ENCODE measurements at regions not wholly inside any gene's neighbourhood (a gene's known extent, or its start where the extent isn't known, plus 50 kb on each side); places are given as distances from the start of the nearest gene placed in this dataset.

GRCh38 chr4:96486563-96486962, 646.7 kb downstream of the PDHA2 start:
- no peak overlapping the region for H3K14ac ChIP-seq (replicated peaks; ENCODE audit: low read depth, low read length)
- no peaks in the 10 kb centered on the region for H3K4me1 ChIP-seq (ENCODE audit: control insufficient read depth, insufficient read depth, low read length)
- H3K56ac ChIP-seq (ENCODE audit: extremely low read depth, insufficient read depth, low read length) = no peak overlapping the region
- H3K18ac ChIP-seq (ENCODE audit: low read depth, low read length) = no peak overlapping the region
- H2AK9ac ChIP-seq (replicated peaks; ENCODE audit: low read depth, low read length, poor library complexity) = no peak overlapping the region
- no peak overlapping the region for H3K4me2 ChIP-seq (ENCODE audit: low read depth, low read length)
- no peak overlapping the region for H2BK5ac ChIP-seq (ENCODE audit: low read depth, low read length, poor library complexity, severe bottlenecking)
- no peak overlapping the region for H3K23ac ChIP-seq (ENCODE audit: low read depth, low read length)
- H3K79me1 ChIP-seq (ENCODE audit: low read depth in 1 of 2, low read length in 2 of 2) = no peaks in the 10 kb centered on the region
- H3K36me3 ChIP-seq (ENCODE audit: control insufficient read depth, insufficient read depth, low read length) = no peaks in the 10 kb centered on the region
- in situ Hi-C loops (cut with MboI; ENCODE audit: low sequenced_read_pairs) (no loop called here), intact Hi-C loops (cut with micrococcal nuclease) (no loop called here), dilution Hi-C loops (cut with HindIII; ENCODE audit: low sequenced_read_pairs, unreplicated experiment) (no loop called here)
- H3K27me3 ChIP-seq (ENCODE audit: control insufficient read depth, insufficient read depth, low read length) = no peaks in the 10 kb centered on the region
- H3K27ac ChIP-seq (ENCODE audit: insufficient read depth, low read length) = no peak overlapping the region
- BruUV-seq (replicated peaks) = no TSS peak
- TF ChIP-seq MAFK (IDR thresholded peaks at IDR 0.05; ENCODE audit: low read depth, low read length) = no peak
- no peak for TF ChIP-seq MXI1 (IDR thresholded peaks at IDR 0.05; ENCODE audit: borderline replicate concordance, low read depth, low read length)
- no peak for TF ChIP-seq RFX5 (IDR thresholded peaks at IDR 0.05; ENCODE audit: low read depth, low read length)
- no peak for TF ChIP-seq NFE2L2 (IDR thresholded peaks at IDR 0.05; ENCODE audit: low read depth, low read length)
- TF ChIP-seq ELK1 (IDR thresholded peaks at IDR 0.05; ENCODE audit: borderline replicate concordance, low read depth, low read length) = no peak
- TF ChIP-seq CEBPB (IDR thresholded peaks at IDR 0.05; ENCODE audit: low read depth, low read length) = no peak
- TF ChIP-seq POLR2A (IDR thresholded peaks at IDR 0.05; ENCODE audit: low read depth, low read length) = no peak
- TF ChIP-seq CTCF (conservative IDR thresholded peaks at IDR 0.05; ENCODE audit: low read depth, low read length) = no peak
- TF ChIP-seq SMC3 (IDR thresholded peaks at IDR 0.05; ENCODE audit: low read depth, low read length) = no peak
- TF ChIP-seq RAD21 (IDR thresholded peaks at IDR 0.05; ENCODE audit: low read length) = no peak
- TF ChIP-seq FOS (IDR thresholded peaks at IDR 0.05; ENCODE audit: low read depth, low read length) = no peak
- TF ChIP-seq, protein P1, sequence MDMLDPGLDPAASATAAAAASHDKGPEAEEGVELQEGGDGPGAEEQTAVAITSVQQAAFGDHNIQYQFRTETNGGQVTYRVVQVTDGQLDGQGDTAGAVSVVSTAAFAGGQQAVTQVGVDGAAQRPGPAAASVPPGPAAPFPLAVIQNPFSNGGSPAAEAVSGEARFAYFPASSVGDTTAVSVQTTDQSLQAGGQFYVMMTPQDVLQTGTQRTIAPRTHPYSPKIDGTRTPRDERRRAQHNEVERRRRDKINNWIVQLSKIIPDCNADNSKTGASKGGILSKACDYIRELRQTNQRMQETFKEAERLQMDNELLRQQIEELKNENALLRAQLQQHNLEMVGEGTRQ (IDR thresholded peaks at IDR 0.05; ENCODE audit: low read depth, low read length) = no peak
- no peak for TF ChIP-seq CHD1 (IDR thresholded peaks at IDR 0.05; ENCODE audit: low read depth, low read length)
- TF ChIP-seq RCOR1 (IDR thresholded peaks at IDR 0.05; ENCODE audit: insufficient replicate concordance, low read length) = no peak
- TF ChIP-seq MAZ (IDR thresholded peaks at IDR 0.05; ENCODE audit: borderline replicate concordance, low read depth, low read length) = no peak
- peaks cover 17% of the 10 kb centered on the region for H3K9me3 ChIP-seq (ENCODE audit: control insufficient read depth, insufficient read depth, low read length)
- H3K9me1 ChIP-seq (ENCODE audit: insufficient read depth, low read length) = no peaks in the 10 kb centered on the region
- no peak overlapping the region for H2AFZ ChIP-seq (replicated peaks; ENCODE audit: low read length, poor library complexity)
- H2BK120ac ChIP-seq (ENCODE audit: low read depth, low read length) = no peak overlapping the region
- H4K91ac ChIP-seq (ENCODE audit: insufficient read depth, low read depth, low read length) = no peak overlapping the region
- no peak overlapping the region for H3K4ac ChIP-seq (ENCODE audit: low read depth, low read length)
- ATAC-seq (ENCODE audit: low read depth) (no peak), DNase-seq (no peak)
- no peak overlapping the region for H4K5ac ChIP-seq (ENCODE audit: low read depth, low read length)
- ChIA-PET POLR2A (ENCODE audit: unreplicated experiment) (no interaction called here), CTCF (no interaction called here)
- no peak overlapping the region for H3K4me3 ChIP-seq (ENCODE audit: insufficient read depth, low read depth, low read length)
- H3K9ac ChIP-seq (ENCODE audit: low read depth, low read length) = no peak overlapping the region
- no peak overlapping the region for H2AK5ac ChIP-seq (ENCODE audit: low read depth, low read length)
- no peak overlapping the region for H4K8ac ChIP-seq (ENCODE audit: low read depth in 2 of 2, low read length in 2 of 2)
- H2BK20ac ChIP-seq (ENCODE audit: low read depth, low read length) = no peak overlapping the region
- no peaks in the 10 kb centered on the region for H4K20me1 ChIP-seq (ENCODE audit: insufficient read depth, low read length)
- no peak overlapping the region for H2BK15ac ChIP-seq (ENCODE audit: low read depth, low read length)
